C4-2B (cell line): ENCODE measurements at regions not wholly inside any gene's neighbourhood (a gene's known extent, or its start where the extent isn't known, plus 50 kb on each side); places are given as distances from the start of the nearest gene placed in this dataset.

ENCODE experiments used
- H3K27ac ChIP-seq: fragments of 450-650 bp; 2 replicates; pipeline ENCODE4 v1.5.1; 2017
- CTCF ChIP-seq: fragments of 450-650 bp; conservative IDR thresholded peaks from 2 replicates; pipeline ENCODE4 v1.5.1; 2017; ENCODE audit warnings: mild to moderate bottlenecking
- ZFX ChIP-seq: fragments of 450-650 bp; IDR thresholded peaks from 2 replicates; pipeline ENCODE4 v1.6.1; 2017

GRCh38 chr20:22385602-22386305, 198.6 kb downstream of the FOXA2 start:
- TF ChIP-seq ZFX (no peak), CTCF (peak; percentile 41)
- no peak overlapping the region for H3K27ac ChIP-seq

GRCh38 chr20:22384978-22385377, 199.4 kb downstream of the FOXA2 start:
- no peak for TF ChIP-seq ZFX
- no peak for TF ChIP-seq CTCF
- H3K27ac ChIP-seq, result no peak overlapping the region

- no peak overlapping the region for H3K27ac ChIP-seq
- TF ChIP-seq ZFX, result no peak
- no peak for TF ChIP-seq CTCF
Measured at GRCh38 chr20:22383156-22383555, 201.2 kb downstream of the FOXA2 start.

GRCh38 chr20:22382742-22383141, 201.6 kb downstream of the FOXA2 start:
- H3K27ac ChIP-seq, result no peak overlapping the region
- TF ChIP-seq ZFX, result no peak
- TF ChIP-seq CTCF, result no peak

- no peak overlapping the region for H3K27ac ChIP-seq
- TF ChIP-seq ZFX (no peak), CTCF (no peak)
Measured at GRCh38 chr20:22381812-22382416, 202.5 kb downstream of the FOXA2 start.

- no peak overlapping the region for H3K27ac ChIP-seq
- TF ChIP-seq ZFX, result no peak
- no peak for TF ChIP-seq CTCF
Measured at GRCh38 chr20:22379472-22379871, 204.9 kb downstream of the FOXA2 start.

- TF ChIP-seq ZFX, result no peak
- TF ChIP-seq CTCF, result no peak
- no peak overlapping the region; the same call in 1 of the 2 replicates for H3K27ac ChIP-seq
Measured at GRCh38 chr20:22374678-22375590, 209.4 kb downstream of the FOXA2 start.
